ENCODE measurements at regions not wholly inside any gene's neighbourhood (a gene's known extent, or its start where the extent isn't known, plus 50 kb on each side); places are given as distances from the start of the nearest gene placed in this dataset.
"Not testable (repeated sequence)": the region's sequence is repeated elsewhere in the genome, so short reads cannot be mapped to it uniquely, and the experiment has no call there.

- H3K4me2 ChIP-seq (ENCODE audit: unreplicated experiment); H3K27ac ChIP-seq; H3F3A ChIP-seq (ENCODE audit: insufficient read depth); H3K4me3 ChIP-seq; H3K79me2 ChIP-seq (ENCODE audit: insufficient read depth); H2AFZ ChIP-seq; H3K9me2 ChIP-seq (ENCODE audit: insufficient read depth); in situ Hi-C loops (cut with MboI); H4K20me1 ChIP-seq (ENCODE audit: insufficient read depth); H3K9me3 ChIP-seq (ENCODE audit: low read depth); H3K9ac ChIP-seq; H3K4me1 ChIP-seq (ENCODE audit: insufficient read depth); H3K27me3 ChIP-seq (replicated peaks; ENCODE audit: insufficient read depth); H3K36me3 ChIP-seq (ENCODE audit: low read depth); DNase-seq: not testable (repeated sequence)
- 8 to 10% methylated on average over 2 to 3 of the region's 6 CpGs for WGBS, 2 experiments (ENCODE audit: low coverage in 1 of 2, low lambda C conversion rate in 2 of 2, missing lambda C conversion rate in 2 of 2)
Measured at GRCh38 chr15:21357056-21357455, 83.2 kb downstream of the POTEB3 start.

GRCh38 chr15:21355944-21356343 is 84.4 kb downstream of the POTEB3 start:
- H3K79me2 ChIP-seq (ENCODE audit: insufficient read depth); H4K20me1 ChIP-seq (ENCODE audit: insufficient read depth); H3K9me3 ChIP-seq (ENCODE audit: low read depth); H2AFZ ChIP-seq; H3K9ac ChIP-seq; H3F3A ChIP-seq (ENCODE audit: insufficient read depth); H3K27me3 ChIP-seq (replicated peaks; ENCODE audit: insufficient read depth); H3K4me1 ChIP-seq (ENCODE audit: insufficient read depth); H3K4me2 ChIP-seq (ENCODE audit: unreplicated experiment); H3K27ac ChIP-seq; H3K4me3 ChIP-seq; H3K36me3 ChIP-seq (ENCODE audit: low read depth); DNase-seq; in situ Hi-C loops (cut with MboI); H3K9me2 ChIP-seq (ENCODE audit: insufficient read depth): not testable (repeated sequence)
- WGBS, 2 experiments (ENCODE audit: low coverage in 1 of 2, low lambda C conversion rate in 2 of 2, missing lambda C conversion rate in 2 of 2), result 29 to 31% methylated on average over 4 of the region's 6 CpGs

DNA sequence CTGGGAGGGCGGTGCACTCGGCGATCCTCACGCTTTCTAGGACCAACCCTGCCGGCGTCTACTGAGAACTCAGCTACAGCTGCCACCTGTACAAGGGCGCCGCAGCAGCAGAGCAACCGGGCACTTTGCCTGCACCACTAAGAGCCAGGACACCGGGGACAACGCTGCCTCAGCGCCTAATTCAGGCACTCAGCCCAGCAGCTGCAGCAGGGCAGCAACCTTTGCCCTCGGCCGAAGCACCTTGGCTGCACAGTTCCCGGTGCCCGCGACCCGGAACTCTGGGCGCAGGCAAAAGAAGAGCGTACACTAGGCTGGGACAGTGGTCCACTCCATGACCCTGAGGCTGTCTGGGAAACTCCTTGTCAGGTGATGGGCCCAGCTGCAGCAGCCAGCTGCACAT is 85.7 kb downstream of the POTEB3 start:
- H3K9ac ChIP-seq; H3K9me3 ChIP-seq (ENCODE audit: low read depth); H4K20me1 ChIP-seq (ENCODE audit: insufficient read depth); H3K4me3 ChIP-seq; H3K4me2 ChIP-seq (ENCODE audit: unreplicated experiment); DNase-seq; H3K9me2 ChIP-seq (ENCODE audit: insufficient read depth); H3K27ac ChIP-seq; H2AFZ ChIP-seq; H3K36me3 ChIP-seq (ENCODE audit: low read depth); H3F3A ChIP-seq (ENCODE audit: insufficient read depth); in situ Hi-C loops (cut with MboI); H3K27me3 ChIP-seq (replicated peaks; ENCODE audit: insufficient read depth); H3K4me1 ChIP-seq (ENCODE audit: insufficient read depth); H3K79me2 ChIP-seq (ENCODE audit: insufficient read depth): not testable (repeated sequence)
- WGBS, 2 experiments (ENCODE audit: low coverage in 1 of 2, low lambda C conversion rate in 2 of 2, missing lambda C conversion rate in 2 of 2), result 50% methylated on average over 6 of the region's 20 CpGs; no CpG with 5 or more reads in 1 of the 2 experiments

GRCh38 chr15:21352670-21353318 is 87.5 kb downstream of the POTEB3 start:
- H3K9me2 ChIP-seq (ENCODE audit: insufficient read depth); H3K36me3 ChIP-seq (ENCODE audit: low read depth); H3F3A ChIP-seq (ENCODE audit: insufficient read depth); H3K79me2 ChIP-seq (ENCODE audit: insufficient read depth); H4K20me1 ChIP-seq (ENCODE audit: insufficient read depth); H3K4me1 ChIP-seq (ENCODE audit: insufficient read depth); H3K9me3 ChIP-seq (ENCODE audit: low read depth); H3K27me3 ChIP-seq (replicated peaks; ENCODE audit: insufficient read depth); H3K4me3 ChIP-seq; DNase-seq; in situ Hi-C loops (cut with MboI); H3K9ac ChIP-seq; H2AFZ ChIP-seq; H3K4me2 ChIP-seq (ENCODE audit: unreplicated experiment); H3K27ac ChIP-seq: not testable (repeated sequence)
- no CpG with 5 or more reads among the region's 40 CpGs for WGBS, 2 experiments (ENCODE audit: low coverage in 1 of 2, low lambda C conversion rate in 2 of 2, missing lambda C conversion rate in 2 of 2)

- H3K9ac ChIP-seq; in situ Hi-C loops (cut with MboI); H3F3A ChIP-seq (ENCODE audit: insufficient read depth); H2AFZ ChIP-seq; H3K27ac ChIP-seq; H3K4me1 ChIP-seq (ENCODE audit: insufficient read depth); H3K9me3 ChIP-seq (ENCODE audit: low read depth); H3K36me3 ChIP-seq (ENCODE audit: low read depth); H3K4me3 ChIP-seq; H3K79me2 ChIP-seq (ENCODE audit: insufficient read depth); H3K4me2 ChIP-seq (ENCODE audit: unreplicated experiment); H3K27me3 ChIP-seq (replicated peaks; ENCODE audit: insufficient read depth); H4K20me1 ChIP-seq (ENCODE audit: insufficient read depth); H3K9me2 ChIP-seq (ENCODE audit: insufficient read depth): not testable (repeated sequence)
- 39% methylated on average over 17 of the region's 47 CpGs; no CpG with 5 or more reads in 1 of the 2 experiments for WGBS, 2 experiments (ENCODE audit: low coverage in 1 of 2, low lambda C conversion rate in 2 of 2, missing lambda C conversion rate in 2 of 2)
- peak; percentile 0 for DNase-seq
Measured at GRCh38 chr15:21344960-21345359, 95.3 kb downstream of the POTEB3 start.

DNA sequence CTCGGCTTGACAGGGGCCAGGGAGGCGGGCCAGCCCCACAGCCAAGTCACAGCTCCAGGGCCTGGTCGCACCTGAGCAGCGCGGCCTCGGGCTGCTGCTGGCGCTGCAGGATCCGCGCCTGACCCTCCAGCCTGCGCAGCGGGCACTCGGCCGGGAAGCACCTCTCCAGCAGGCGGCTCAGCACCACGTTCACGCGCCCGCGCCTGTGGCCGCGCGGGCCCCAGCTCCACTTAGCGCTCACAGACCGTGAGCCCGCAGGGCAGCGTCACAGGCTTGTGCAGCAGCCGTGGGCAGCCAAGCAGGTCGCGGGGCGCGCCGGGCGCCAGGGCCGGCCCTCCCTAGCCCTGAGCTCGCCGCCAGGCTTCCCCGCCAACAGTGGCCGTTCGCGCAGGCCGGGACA is 95.8 kb downstream of the POTEB3 start:
- H3K27ac ChIP-seq; H3K27me3 ChIP-seq (replicated peaks; ENCODE audit: insufficient read depth); H3K36me3 ChIP-seq (ENCODE audit: low read depth); H3K9me3 ChIP-seq (ENCODE audit: low read depth); H3F3A ChIP-seq (ENCODE audit: insufficient read depth); H3K79me2 ChIP-seq (ENCODE audit: insufficient read depth); H3K4me1 ChIP-seq (ENCODE audit: insufficient read depth); H3K4me3 ChIP-seq; H4K20me1 ChIP-seq (ENCODE audit: insufficient read depth); in situ Hi-C loops (cut with MboI); H3K4me2 ChIP-seq (ENCODE audit: unreplicated experiment); DNase-seq; H3K9me2 ChIP-seq (ENCODE audit: insufficient read depth); H2AFZ ChIP-seq; H3K9ac ChIP-seq: not testable (repeated sequence)
- WGBS, 2 experiments (ENCODE audit: low coverage in 1 of 2, low lambda C conversion rate in 2 of 2, missing lambda C conversion rate in 2 of 2), result no CpG with 5 or more reads among the region's 41 CpGs

GRCh38 chr15:21337028-21337427 is 103.3 kb downstream of the POTEB3 start:
- H3K27me3 ChIP-seq (replicated peaks; ENCODE audit: insufficient read depth); H4K20me1 ChIP-seq (ENCODE audit: insufficient read depth): not testable (repeated sequence)

More at GRCh38 chr15:21337028-21337427, 103.3 kb downstream of the POTEB3 start:
- H3F3A ChIP-seq (ENCODE audit: insufficient read depth); H3K79me2 ChIP-seq (ENCODE audit: insufficient read depth); DNase-seq; in situ Hi-C loops (cut with MboI); H3K9me3 ChIP-seq (ENCODE audit: low read depth); H3K4me2 ChIP-seq (ENCODE audit: unreplicated experiment); H3K4me1 ChIP-seq (ENCODE audit: insufficient read depth); H3K27ac ChIP-seq; H3K9me2 ChIP-seq (ENCODE audit: insufficient read depth); H3K36me3 ChIP-seq (ENCODE audit: low read depth); H3K4me3 ChIP-seq; H3K9ac ChIP-seq; H2AFZ ChIP-seq: not testable (repeated sequence)
- 0% methylated on average over 1 of the region's 2 CpGs; no CpG with 5 or more reads in 1 of the 2 experiments for WGBS, 2 experiments (ENCODE audit: low coverage in 1 of 2, low lambda C conversion rate in 2 of 2, missing lambda C conversion rate in 2 of 2)

Measured in GM23248 (cell line).